GM20000 (cell line): ENCODE measurements at regions not wholly inside any gene's neighbourhood (a gene's known extent, or its start where the extent isn't known, plus 50 kb on each side); places are given as distances from the start of the nearest gene placed in this dataset.
A peak's percentile ranks its signal among the peaks of the same experiment; 100 is the strongest.
"Not testable (repeated sequence)": the region's sequence is repeated elsewhere in the genome, so short reads cannot be mapped to it uniquely, and the experiment has no call there.

Experiments
- DNase-seq: peaks from one replicate; pipeline ENCODE4 v3.0.0; 2012; ENCODE audit warnings: low spot score
- TF ChIP-seq, protein P1 (sequence below): IDR thresholded peaks from 2 replicates; pipeline ENCODE4 v1.5.1; 2012; ENCODE audit warnings: mild to moderate bottlenecking, control low read depth; ENCODE audit errors: extremely low read depth, missing control alignments

DNA sequence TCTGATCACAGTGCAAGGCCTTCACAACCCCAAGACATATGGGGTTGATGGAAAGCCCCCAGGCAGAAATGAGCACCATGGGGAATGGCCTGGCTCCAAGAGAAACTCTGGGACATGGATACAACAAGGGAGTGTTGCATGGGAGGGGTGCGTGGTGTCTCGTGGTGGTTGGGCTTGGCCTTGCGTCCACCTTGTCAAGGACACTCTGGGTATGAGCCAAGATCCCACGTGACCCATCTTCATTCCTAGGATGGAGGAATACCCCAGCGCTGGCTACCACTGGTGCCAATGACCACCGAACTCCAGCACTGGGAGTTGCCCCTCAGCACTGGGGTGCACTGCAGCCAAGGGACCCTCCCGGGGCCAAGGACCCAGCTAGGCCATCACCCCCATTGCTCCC is 267.5 kb upstream of the AGTR2 start:
- TF ChIP-seq, protein P1, sequence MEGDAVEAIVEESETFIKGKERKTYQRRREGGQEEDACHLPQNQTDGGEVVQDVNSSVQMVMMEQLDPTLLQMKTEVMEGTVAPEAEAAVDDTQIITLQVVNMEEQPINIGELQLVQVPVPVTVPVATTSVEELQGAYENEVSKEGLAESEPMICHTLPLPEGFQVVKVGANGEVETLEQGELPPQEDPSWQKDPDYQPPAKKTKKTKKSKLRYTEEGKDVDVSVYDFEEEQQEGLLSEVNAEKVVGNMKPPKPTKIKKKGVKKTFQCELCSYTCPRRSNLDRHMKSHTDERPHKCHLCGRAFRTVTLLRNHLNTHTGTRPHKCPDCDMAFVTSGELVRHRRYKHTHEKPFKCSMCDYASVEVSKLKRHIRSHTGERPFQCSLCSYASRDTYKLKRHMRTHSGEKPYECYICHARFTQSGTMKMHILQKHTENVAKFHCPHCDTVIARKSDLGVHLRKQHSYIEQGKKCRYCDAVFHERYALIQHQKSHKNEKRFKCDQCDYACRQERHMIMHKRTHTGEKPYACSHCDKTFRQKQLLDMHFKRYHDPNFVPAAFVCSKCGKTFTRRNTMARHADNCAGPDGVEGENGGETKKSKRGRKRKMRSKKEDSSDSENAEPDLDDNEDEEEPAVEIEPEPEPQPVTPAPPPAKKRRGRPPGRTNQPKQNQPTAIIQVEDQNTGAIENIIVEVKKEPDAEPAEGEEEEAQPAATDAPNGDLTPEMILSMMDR, result no peak

DNA sequence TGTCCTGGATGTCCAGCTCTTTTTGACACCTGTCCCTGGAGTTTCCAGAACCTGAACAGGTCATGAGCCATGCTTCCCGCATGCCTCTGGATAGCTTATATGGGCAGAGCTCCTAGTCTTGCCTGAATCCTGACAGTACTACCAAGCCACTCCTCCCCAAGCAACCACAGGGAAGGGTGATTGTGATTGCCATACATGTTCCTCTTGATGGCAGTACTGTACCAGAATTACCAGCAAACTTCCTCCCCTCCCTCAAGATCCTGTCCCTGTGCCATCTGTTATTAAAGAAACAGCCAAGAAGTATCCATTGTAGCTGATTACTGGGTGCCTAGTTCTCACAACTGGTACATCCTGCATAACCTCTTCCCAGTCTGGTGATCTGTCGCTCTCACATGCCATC is 264.3 kb upstream of the AGTR2 start:
- TF ChIP-seq, protein P1, result no peak
- peak; percentile 0 for DNase-seq

More for the DNA sequence above, 267.5 kb upstream of the AGTR2 start:
- no peak for DNase-seq

DNA sequence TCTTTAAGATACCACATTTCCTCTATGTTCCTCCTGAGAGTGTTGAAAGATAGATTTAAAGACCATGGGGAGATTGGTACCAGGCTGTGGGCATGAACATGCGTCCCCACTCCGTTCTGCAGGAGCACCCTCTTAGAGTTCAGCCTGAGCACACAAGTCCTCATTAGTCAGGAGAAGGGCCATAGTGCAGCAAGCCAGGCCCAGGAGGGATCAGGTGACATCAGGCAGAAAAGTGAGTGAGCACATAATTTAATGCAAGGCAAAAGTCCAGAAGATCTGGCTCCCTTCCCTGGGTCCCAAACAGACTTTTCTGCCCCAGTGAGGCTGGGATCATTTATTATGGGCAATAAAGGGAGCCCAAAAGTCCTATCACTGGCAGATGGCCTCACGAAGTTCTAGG is 263.7 kb upstream of the AGTR2 start:
- TF ChIP-seq, protein P1, result no peak
- peak; percentile 0 for DNase-seq

DNA sequence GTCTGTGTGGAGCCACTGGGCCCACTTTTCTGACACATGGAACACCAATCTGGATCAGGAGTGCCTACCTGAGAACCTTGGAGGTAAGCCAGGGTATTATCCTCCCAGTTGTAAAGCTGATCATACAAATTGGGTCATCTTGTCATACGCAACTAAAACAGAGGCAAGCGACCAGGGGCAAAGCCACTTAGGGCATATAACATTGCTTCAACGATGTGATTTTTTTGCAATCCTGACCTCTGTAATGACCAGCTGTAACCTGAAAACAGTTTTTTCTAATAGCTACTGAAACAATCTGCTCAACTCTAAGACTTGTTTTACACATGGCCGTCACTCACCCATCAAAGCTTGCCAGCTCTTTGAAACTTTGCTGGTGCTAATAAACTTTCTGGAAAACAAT is 261.5 kb upstream of the AGTR2 start:
- no peak for DNase-seq
- TF ChIP-seq, protein P1, result no peak

DNA sequence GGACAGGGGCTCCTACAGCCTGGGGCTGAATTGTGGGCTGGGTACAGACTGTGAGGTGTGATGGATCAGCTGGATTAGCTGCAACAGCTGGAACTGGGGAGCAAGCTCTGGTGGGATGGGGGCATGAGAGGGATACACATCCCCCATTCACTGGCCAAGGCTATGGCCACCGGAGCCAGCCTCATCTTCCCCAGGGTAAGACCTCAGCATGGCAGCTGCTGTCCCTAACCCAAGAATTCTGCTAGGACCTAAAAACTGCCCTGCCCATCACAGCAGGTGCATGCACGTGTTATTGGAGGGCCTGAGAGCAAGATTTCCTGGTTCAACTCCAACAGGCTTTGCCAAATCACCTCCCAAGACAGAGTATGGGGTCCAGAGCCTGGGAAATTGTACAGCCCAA is 258.6 kb upstream of the AGTR2 start:
- TF ChIP-seq, protein P1, result no peak
- DNase-seq, result no peak

DNA sequence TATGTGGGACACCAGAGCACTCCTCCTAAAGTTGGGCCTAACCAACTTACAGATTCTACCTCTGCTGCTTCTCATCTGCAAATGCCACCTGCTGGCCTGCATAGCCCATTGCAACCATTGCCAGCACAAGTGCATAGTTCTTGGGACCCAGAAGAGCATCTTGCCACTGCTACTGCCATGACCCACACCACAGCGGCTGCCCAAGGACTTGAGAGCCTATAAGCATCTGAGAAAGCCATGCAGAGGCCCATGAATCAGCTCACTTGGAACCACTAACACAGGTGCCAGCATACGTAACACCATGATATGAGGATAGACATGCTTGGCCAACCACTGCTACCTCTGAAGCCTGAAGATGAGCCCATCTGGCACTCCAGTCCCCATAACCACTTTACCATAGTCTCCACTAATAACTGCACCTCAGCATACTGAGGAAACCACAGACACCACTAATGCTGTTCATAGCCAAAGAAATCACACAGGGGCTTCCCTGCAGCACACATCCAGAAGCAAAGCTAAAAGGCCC is 258.1 kb upstream of the AGTR2 start:
- TF ChIP-seq, protein P1, result no peak

DNA sequence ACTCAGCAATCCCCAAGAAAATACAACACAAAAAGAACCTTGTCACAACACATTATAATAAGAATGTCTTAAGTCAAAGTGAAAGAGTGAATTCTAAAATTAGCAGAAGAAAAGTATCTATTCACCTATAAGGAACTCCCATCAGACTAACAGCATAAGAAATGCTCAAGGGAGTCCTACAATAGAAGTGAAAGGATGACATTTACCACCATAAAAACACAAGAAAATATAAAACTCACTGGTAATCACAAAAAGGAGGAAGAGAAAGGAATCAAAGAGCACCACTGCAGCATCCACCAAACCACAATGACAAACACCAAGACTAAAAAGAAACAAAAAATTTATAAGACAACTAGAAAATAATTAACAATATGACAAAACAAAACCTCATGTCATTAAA is 257.0 kb upstream of the AGTR2 start:
- TF ChIP-seq, protein P1, result no peak
- peak; percentile 4 for DNase-seq

More for the DNA sequence above, 258.1 kb upstream of the AGTR2 start:
- DNase-seq, result peak; percentile 9

DNA sequence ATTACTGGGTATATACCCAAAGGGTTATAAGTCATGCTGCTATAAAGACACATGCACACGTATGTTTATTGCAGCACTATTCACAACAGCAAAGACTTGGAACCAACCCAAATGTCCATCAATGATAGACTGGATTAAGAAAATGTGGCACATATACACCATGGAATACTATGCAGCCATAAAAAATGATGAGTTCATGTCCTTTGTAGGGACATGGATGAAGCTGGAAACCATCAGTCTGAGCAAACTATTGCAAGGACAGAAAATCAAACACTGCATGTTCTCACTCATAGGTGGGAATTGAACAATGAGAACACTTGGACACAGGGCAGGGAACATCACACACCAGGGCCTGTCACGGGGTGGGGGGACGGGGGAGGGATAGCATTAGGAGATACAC is 254.9 kb upstream of the AGTR2 start:
- not testable (repeated sequence) for DNase-seq
